Heart left ventricle (tissue), 13 donors: ENCODE measurements at regions not wholly inside any gene's neighbourhood (a gene's known extent, or its start where the extent isn't known, plus 50 kb on each side); places are given as distances from the start of the nearest gene placed in this dataset.

Source experiments
- CTCF ChIP-seq, 12 donors: fragments of 200-600 bp; sonication (generic) in 4 of 12; IDR thresholded peaks; one replicate each; pipeline versions ENCODE4 v1.5.0 to v1.8.0; 2018 to 2022; ENCODE audit warnings: antibody characterized with exemption in 12 of 12, mild to moderate bottlenecking in 5 of 12
- POLR2A ChIP-seq, 2 donors: fragments of 450-650 bp; IDR thresholded peaks; one replicate each; pipeline ENCODE4 v1.6.1; 2017; ENCODE audit warnings: antibody characterized with exemption in 2 of 2, mild to moderate bottlenecking in 2 of 2, moderate library complexity in 2 of 2
- donor health status: ischemic (EF 13 %, LVEDD 7.1; RV severe dilation, severe dysfunction).
- donor health status: DM: no; HTN: yes; CAD: no.
- donor health status: DM: no; HTN: no; CAD: no.
- donor health status: ischemic (EF 25% LVEDD 6.9; RV normal size, moderate dysfunction).
- donor health status: ischemic (EF 25% LVEDD 5.7; RV mildly dilated, moderate dysfunction).
- donor health status: ischemic (EF 35%, LVEDD 5.7; RV mildly dilated, moderate dysfunction).
- donor health status: nonischemic (EF 11% LVEDD 7.7; RV severe dilation, severe dysfunction).
- donor health status: DM: yes; HTN: yes; CAD: no.
- donor health status: PGD.
- donor health status: ischemic (EF 29% LVEDD 5.4; RV normal size, mild dysfunction).
- donor health status: nonischemic (EF 23%, LVEDD 6.1; RV moderate dilation, normal function).

- TF ChIP-seq POLR2A (IDR thresholded peaks at IDR 0.05) (no peak), CTCF (IDR thresholded peaks at IDR 0.05) (no peak)
Observed at GRCh38 chr18:1370552-1370951, 465.9 kb downstream of the ADCYAP1 start.
